ENCODE measurements at regions not wholly inside any gene's neighbourhood (a gene's known extent, or its start where the extent isn't known, plus 50 kb on each side); places are given as distances from the start of the nearest gene placed in this dataset.
"Not testable (repeated sequence)": the region's sequence is repeated elsewhere in the genome, so short reads cannot be mapped to it uniquely, and the experiment has no call there.

- not testable (repeated sequence) for H3K9ac ChIP-seq (ENCODE audit: low read length); H2BK5ac ChIP-seq (ENCODE audit: low read length); H3K4ac ChIP-seq (ENCODE audit: low read depth, low read length); DNase-seq; H2BK120ac ChIP-seq (ENCODE audit: low read depth, low read length); H4K8ac ChIP-seq (ENCODE audit: low read depth, low read length); H3K56ac ChIP-seq (ENCODE audit: low read length); H3K36me3 ChIP-seq (ENCODE audit: control insufficient read depth, insufficient read depth, low read length); H2AK5ac ChIP-seq (ENCODE audit: low read length); H4K5ac ChIP-seq (ENCODE audit: low read length); H3K79me1 ChIP-seq (ENCODE audit: low read length); H3K27me3 ChIP-seq (ENCODE audit: insufficient read depth, low read length, poor library complexity); H3K4me3 ChIP-seq (ENCODE audit: low read length); H3K79me2 ChIP-seq (ENCODE audit: control insufficient read depth, insufficient read depth, low read length); H3K27ac ChIP-seq (ENCODE audit: low read depth, low read length); H3K23ac ChIP-seq (ENCODE audit: low read length); H2BK15ac ChIP-seq (replicated peaks; ENCODE audit: low read depth); H3K4me1 ChIP-seq (ENCODE audit: control insufficient read depth, low read depth, low read length); H3K4me2 ChIP-seq (ENCODE audit: low read length); H3K18ac ChIP-seq (ENCODE audit: low read length)
- WGBS (ENCODE audit: extremely low coverage, insufficient coverage, low lambda C conversion rate) = no CpG with 5 or more reads among the region's 4 CpGs
These were observed 450.1 kb downstream of the C12orf50 start for GRCh38 chr12:87579091-87579490.

- DNase-seq = peak; percentile 91
- WGBS (ENCODE audit: extremely low coverage, insufficient coverage, low lambda C conversion rate) = no CpG with 5 or more reads among the region's 2 CpGs
These were observed 453.3 kb downstream of the C12orf50 start for GRCh38 chr12:87575906-87576305.

GRCh38 chr12:87566918-87567317 is 462.3 kb downstream of the C12orf50 start:
- WGBS (ENCODE audit: extremely low coverage, insufficient coverage, low lambda C conversion rate) = no CpG with 5 or more reads among the region's 4 CpGs
- H3K79me1 ChIP-seq (ENCODE audit: low read length); H3K4me1 ChIP-seq (ENCODE audit: control insufficient read depth, low read depth, low read length); H3K4me3 ChIP-seq (ENCODE audit: low read length); H3K23ac ChIP-seq (ENCODE audit: low read length); H3K27me3 ChIP-seq (ENCODE audit: insufficient read depth, low read length, poor library complexity); H3K4ac ChIP-seq (ENCODE audit: low read depth, low read length); H3K4me2 ChIP-seq (ENCODE audit: low read length); H2BK120ac ChIP-seq (ENCODE audit: low read depth, low read length); H3K36me3 ChIP-seq (ENCODE audit: control insufficient read depth, insufficient read depth, low read length); H4K8ac ChIP-seq (ENCODE audit: low read depth, low read length); H3K9ac ChIP-seq (ENCODE audit: low read length); H2AK5ac ChIP-seq (ENCODE audit: low read length); H2BK15ac ChIP-seq (replicated peaks; ENCODE audit: low read depth); H3K79me2 ChIP-seq (ENCODE audit: control insufficient read depth, insufficient read depth, low read length); H3K56ac ChIP-seq (ENCODE audit: low read length); H4K5ac ChIP-seq (ENCODE audit: low read length); H3K18ac ChIP-seq (ENCODE audit: low read length); H3K27ac ChIP-seq (ENCODE audit: low read depth, low read length); H2BK5ac ChIP-seq (ENCODE audit: low read length): not testable (repeated sequence)
- peak; percentile 7 for DNase-seq

More at GRCh38 chr12:87575906-87576305, 453.3 kb downstream of the C12orf50 start:
- no peak overlapping the region for H2AK5ac ChIP-seq (ENCODE audit: low read length)
- H3K4ac ChIP-seq (ENCODE audit: low read depth, low read length) = no peak overlapping the region
- H2BK15ac ChIP-seq (replicated peaks; ENCODE audit: low read depth) = no peak overlapping the region
- no peak overlapping the region for H3K27ac ChIP-seq (ENCODE audit: low read depth, low read length)
- no peak overlapping the region for H3K4me3 ChIP-seq (ENCODE audit: low read length)
- H3K4me2 ChIP-seq (ENCODE audit: low read length) = no peak overlapping the region
- H3K4me1 ChIP-seq (ENCODE audit: control insufficient read depth, low read depth, low read length) = no peaks in the 10 kb centered on the region
- H3K36me3 ChIP-seq (ENCODE audit: control insufficient read depth, insufficient read depth, low read length) = no peaks in the 10 kb centered on the region
- H3K18ac ChIP-seq (ENCODE audit: low read length) = no peak overlapping the region
- H2BK120ac ChIP-seq (ENCODE audit: low read depth, low read length) = no peak overlapping the region
- H4K5ac ChIP-seq (ENCODE audit: low read length) = no peak overlapping the region
- H3K56ac ChIP-seq (ENCODE audit: low read length) = no peak overlapping the region
- H3K79me1 ChIP-seq (ENCODE audit: low read length) = no peaks in the 10 kb centered on the region
- no peaks in the 10 kb centered on the region for H3K79me2 ChIP-seq (ENCODE audit: control insufficient read depth, insufficient read depth, low read length)
- no peak overlapping the region for H3K23ac ChIP-seq (ENCODE audit: low read length)
- H3K9ac ChIP-seq (ENCODE audit: low read length) = no peak overlapping the region
- no peak overlapping the region for H4K8ac ChIP-seq (ENCODE audit: low read depth, low read length)
- no peaks in the 10 kb centered on the region for H3K27me3 ChIP-seq (ENCODE audit: insufficient read depth, low read length, poor library complexity)
- H2BK5ac ChIP-seq (ENCODE audit: low read length) = no peak overlapping the region

- Histone ChIP-seq H3K27me3 (ENCODE audit: insufficient read depth, low read length, poor library complexity) (no peaks in the 10 kb centered on the region), H3K9ac (ENCODE audit: low read length) (no peak overlapping the region), H3K18ac (ENCODE audit: low read length) (no peak overlapping the region), H3K56ac (ENCODE audit: low read length) (no peak overlapping the region), H2BK120ac (ENCODE audit: low read depth, low read length) (no peak overlapping the region), H3K79me1 (ENCODE audit: low read length) (no peaks in the 10 kb centered on the region), H4K8ac (ENCODE audit: low read depth, low read length) (no peak overlapping the region), H3K4me3 (ENCODE audit: low read length) (no peak overlapping the region), H3K23ac (ENCODE audit: low read length) (no peak overlapping the region), H4K5ac (ENCODE audit: low read length) (no peak overlapping the region), H2BK5ac (ENCODE audit: low read length) (no peak overlapping the region), H3K4me2 (ENCODE audit: low read length) (no peak overlapping the region), H3K4me1 (ENCODE audit: control insufficient read depth, low read depth, low read length) (no peaks in the 10 kb centered on the region), H3K79me2 (ENCODE audit: control insufficient read depth, insufficient read depth, low read length) (no peaks in the 10 kb centered on the region), H2BK15ac (replicated peaks; ENCODE audit: low read depth) (no peak overlapping the region), H2AK5ac (ENCODE audit: low read length) (no peak overlapping the region), H3K4ac (ENCODE audit: low read depth, low read length) (no peak overlapping the region), H3K36me3 (ENCODE audit: control insufficient read depth, insufficient read depth, low read length) (no peaks in the 10 kb centered on the region), H3K27ac (ENCODE audit: low read depth, low read length) (no peak overlapping the region)
- WGBS (ENCODE audit: extremely low coverage, insufficient coverage, low lambda C conversion rate) = no CpG with 5 or more reads among the region's 5 CpGs
- no peak for DNase-seq
These were observed 472.2 kb downstream of the C12orf50 start for GRCh38 chr12:87556985-87557384.

GRCh38 chr12:87531213-87531612 is 498.0 kb downstream of the C12orf50 start:
- H3K27ac ChIP-seq (ENCODE audit: low read depth, low read length); H3K4me2 ChIP-seq (ENCODE audit: low read length); H3K56ac ChIP-seq (ENCODE audit: low read length); H3K4me1 ChIP-seq (ENCODE audit: control insufficient read depth, low read depth, low read length); H4K8ac ChIP-seq (ENCODE audit: low read depth, low read length); H3K36me3 ChIP-seq (ENCODE audit: control insufficient read depth, insufficient read depth, low read length); H3K4me3 ChIP-seq (ENCODE audit: low read length); H3K23ac ChIP-seq (ENCODE audit: low read length); H3K18ac ChIP-seq (ENCODE audit: low read length); H3K4ac ChIP-seq (ENCODE audit: low read depth, low read length); H3K9ac ChIP-seq (ENCODE audit: low read length); H4K5ac ChIP-seq (ENCODE audit: low read length); H3K27me3 ChIP-seq (ENCODE audit: insufficient read depth, low read length, poor library complexity); H2AK5ac ChIP-seq (ENCODE audit: low read length); H3K79me2 ChIP-seq (ENCODE audit: control insufficient read depth, insufficient read depth, low read length); H2BK120ac ChIP-seq (ENCODE audit: low read depth, low read length); H2BK15ac ChIP-seq (replicated peaks; ENCODE audit: low read depth); H3K79me1 ChIP-seq (ENCODE audit: low read length); H2BK5ac ChIP-seq (ENCODE audit: low read length): not testable (repeated sequence)
- DNase-seq = peak; percentile 10
- no CpG with 5 or more reads among the region's 5 CpGs for WGBS (ENCODE audit: extremely low coverage, insufficient coverage, low lambda C conversion rate)

- Histone ChIP-seq H4K8ac (ENCODE audit: low read depth, low read length) (no peak overlapping the region), H3K27ac (ENCODE audit: low read depth, low read length) (no peak overlapping the region), H3K18ac (ENCODE audit: low read length) (no peak overlapping the region), H3K4me2 (ENCODE audit: low read length) (no peak overlapping the region), H3K79me1 (ENCODE audit: low read length) (no peaks in the 10 kb centered on the region), H4K5ac (ENCODE audit: low read length) (no peak overlapping the region), H3K79me2 (ENCODE audit: control insufficient read depth, insufficient read depth, low read length) (no peaks in the 10 kb centered on the region), H3K23ac (ENCODE audit: low read length) (no peak overlapping the region), H3K27me3 (ENCODE audit: insufficient read depth, low read length, poor library complexity) (no peaks in the 10 kb centered on the region), H2BK15ac (replicated peaks; ENCODE audit: low read depth) (no peak overlapping the region), H3K36me3 (ENCODE audit: control insufficient read depth, insufficient read depth, low read length) (no peaks in the 10 kb centered on the region), H3K4me1 (ENCODE audit: control insufficient read depth, low read depth, low read length) (no peaks in the 10 kb centered on the region), H2AK5ac (ENCODE audit: low read length) (no peak overlapping the region), H3K9ac (ENCODE audit: low read length) (no peak overlapping the region), H3K4me3 (ENCODE audit: low read length) (no peak overlapping the region), H2BK5ac (ENCODE audit: low read length) (no peak overlapping the region), H2BK120ac (ENCODE audit: low read depth, low read length) (no peak overlapping the region), H3K56ac (ENCODE audit: low read length) (no peak overlapping the region), H3K4ac (ENCODE audit: low read depth, low read length) (no peak overlapping the region)
- WGBS (ENCODE audit: extremely low coverage, insufficient coverage, low lambda C conversion rate) = no CpG with 5 or more reads among the region's 1 CpG
- no peak for DNase-seq
These were observed 499.8 kb downstream of the C12orf50 start for GRCh38 chr12:87529413-87529812.

Data from mesendoderm (in vitro differentiated cells).